H9 (cell line): ENCODE measurements at regions not wholly inside any gene's neighbourhood (a gene's known extent, or its start where the extent isn't known, plus 50 kb on each side); places are given as distances from the start of the nearest gene placed in this dataset.

ENCODE experiments used
- DNase-seq: peaks from one replicate; pipeline ENCODE4 v3.0.0-alpha.2; 2017
- H2AFZ ChIP-seq: one replicate; pipeline ENCODE4 v1.6.1; 2013; ENCODE audit warnings: mild to moderate bottlenecking, low read length, control low read depth, moderate library complexity
- H2AK5ac ChIP-seq: 2 replicates; pipeline ENCODE4 v1.6.1; 2013; ENCODE audit warnings: low read length, control low read depth, mixed read lengths; ENCODE audit not compliant: insufficient read length
- H2BK120ac ChIP-seq: one replicate; pipeline ENCODE4 v1.6.1; 2013; ENCODE audit warnings: low read depth, mild to moderate bottlenecking, low read length, control low read depth, inconsistent platforms; ENCODE audit not compliant: poor library complexity, severe bottlenecking
- H2BK12ac ChIP-seq: 2 replicates; pipeline ENCODE4 v1.6.1; 2013; ENCODE audit warnings: low read length, control low read depth, mixed read lengths, low read depth; ENCODE audit not compliant: insufficient read length
- H2BK15ac ChIP-seq: 2 replicates; pipeline ENCODE4 v1.6.1; 2013; ENCODE audit warnings: low read depth, low read length, control low read depth
- H2BK20ac ChIP-seq: one replicate; pipeline ENCODE4 v1.6.1; 2013; ENCODE audit warnings: low read depth, mild to moderate bottlenecking, low read length, control low read depth, inconsistent platforms; ENCODE audit not compliant: poor library complexity, severe bottlenecking
- H2BK5ac ChIP-seq: 2 replicates; pipeline ENCODE4 v1.6.1; 2013; ENCODE audit warnings: low read length, control low read depth, mixed read lengths; ENCODE audit not compliant: insufficient read length
- H3K14ac ChIP-seq: 2 replicates; pipeline ENCODE4 v1.6.1; 2013; ENCODE audit warnings: low read length, control low read depth; ENCODE audit not compliant: insufficient read depth
- H3K18ac ChIP-seq: 2 replicates; pipeline ENCODE4 v1.6.1; 2013; ENCODE audit warnings: low read depth, mild to moderate bottlenecking, mixed read lengths, low read length, control low read depth; ENCODE audit not compliant: insufficient read length
- H3K23ac ChIP-seq: 2 replicates; pipeline ENCODE4 v1.6.1; 2013; ENCODE audit warnings: low read length, control low read depth, mixed read lengths, low read depth; ENCODE audit not compliant: insufficient read length
- H3K23me2 ChIP-seq: 2 replicates; pipeline ENCODE4 v1.6.1; 2013; ENCODE audit warnings: low read depth, mild to moderate bottlenecking, mixed read lengths, low read length, control low read depth; ENCODE audit not compliant: insufficient read length, poor library complexity, severe bottlenecking
- H3K27ac ChIP-seq: 2 replicates; pipeline ENCODE4 v1.5.1; 2013; ENCODE audit warnings: low read length, control low read depth, mixed read lengths, low read depth; ENCODE audit not compliant: insufficient read length
- H3K27me3 ChIP-seq: 2 replicates; pipeline ENCODE4 v1.6.1; 2013; ENCODE audit warnings: low read length, control low read depth, inconsistent platforms; ENCODE audit not compliant: insufficient read depth
- H3K4ac ChIP-seq: 2 replicates; pipeline ENCODE4 v1.6.1; 2013; ENCODE audit warnings: low read depth, mild to moderate bottlenecking, control low read depth, inconsistent platforms, low read length, moderate library complexity
- H3K4me1 ChIP-seq: 2 replicates; pipeline ENCODE4 v1.6.1; 2013; ENCODE audit warnings: low read length, control low read depth, inconsistent platforms; ENCODE audit not compliant: insufficient read depth
- H3K4me2 ChIP-seq: 2 replicates; pipeline ENCODE4 v1.6.1; 2013; ENCODE audit warnings: low read length, control low read depth, mixed read lengths; ENCODE audit not compliant: insufficient read length, insufficient read depth
- H3K56ac ChIP-seq: 2 replicates; pipeline ENCODE4 v1.6.1; 2013; ENCODE audit warnings: low read depth, mild to moderate bottlenecking, mixed read lengths, low read length, control low read depth; ENCODE audit not compliant: insufficient read length
- H3K79me1 ChIP-seq: 2 replicates; pipeline ENCODE4 v1.6.1; 2013; ENCODE audit warnings: low read depth, mild to moderate bottlenecking, moderate library complexity, low read length, control low read depth, inconsistent platforms; ENCODE audit not compliant: insufficient read depth, poor library complexity, severe bottlenecking
- H3K79me2 ChIP-seq: 2 replicates; pipeline ENCODE4 v1.6.1; 2013; ENCODE audit warnings: low read length, control low read depth, inconsistent platforms; ENCODE audit not compliant: insufficient read depth
- H3K9ac ChIP-seq: 2 replicates; pipeline ENCODE4 v1.6.1; 2013; ENCODE audit warnings: low read length, control low read depth, mixed read lengths; ENCODE audit not compliant: insufficient read length; ENCODE audit errors: extremely low read depth
- H3K9me3 ChIP-seq: one replicate; pipeline ENCODE4 v1.6.1; 2013; ENCODE audit warnings: low read depth, low read length, inconsistent platforms; ENCODE audit not compliant: control insufficient read depth
- H3T11ph ChIP-seq: one replicate; pipeline ENCODE4 v1.6.1; 2013; ENCODE audit warnings: mild to moderate bottlenecking, low read length, control low read depth, inconsistent platforms
- H4K20me1 ChIP-seq: one replicate; pipeline ENCODE4 v1.6.1; 2013; ENCODE audit not compliant: control insufficient read depth, insufficient read length, insufficient read depth
- H4K5ac ChIP-seq: 2 replicates; pipeline ENCODE4 v1.6.1; 2013; ENCODE audit warnings: low read depth, mild to moderate bottlenecking, mixed read lengths, low read length, control low read depth; ENCODE audit not compliant: insufficient read length
- H4K8ac ChIP-seq: replicated peaks from 2 replicates; pipeline ENCODE4 v1.6.1; 2013; ENCODE audit warnings: low read length, control low read depth, mixed read lengths, low read depth; ENCODE audit not compliant: insufficient read length
- H4K91ac ChIP-seq: 2 replicates; pipeline ENCODE4 v1.6.1; 2013; ENCODE audit warnings: low read depth, mild to moderate bottlenecking, moderate library complexity, mixed read lengths, low read length, control low read depth; ENCODE audit not compliant: insufficient read length
- H3K27ac Mint-ChIP-seq, 3 experiments: 2 replicates in 2 of 3; 3 replicates in 1 of 3; pipeline ENCODE4 v1.8.0; 2020 to 2021; ENCODE audit warnings: mixed read lengths in 3 of 3, mild to moderate bottlenecking in 1 of 3, moderate library complexity in 1 of 3
- H3K27me3 Mint-ChIP-seq: 2 replicates; pipeline ENCODE4 v1.8.0; 2021; ENCODE audit warnings: low read depth, mild to moderate bottlenecking, moderate library complexity, mixed read lengths
- H3K36me3 Mint-ChIP-seq, 3 experiments: 2 replicates in 2 of 3; 3 replicates in 1 of 3; pipeline ENCODE4 v1.8.0; 2020 to 2021; ENCODE audit warnings: low read depth in 3 of 3, mixed read lengths in 3 of 3; ENCODE audit not compliant: insufficient read depth in 1 of 3
- H3K4me1 Mint-ChIP-seq, 2 experiments: 2 replicates each; pipeline ENCODE4 v1.8.0; 2020; ENCODE audit warnings: mixed read lengths in 2 of 2
- H3K4me3 Mint-ChIP-seq, 2 experiments: 2 replicates in 1 of 2; 3 replicates in 1 of 2; pipeline ENCODE4 v1.8.0; 2020 to 2021; ENCODE audit warnings: mild to moderate bottlenecking in 2 of 2, mixed read lengths in 2 of 2, moderate library complexity in 1 of 2
- H3K9me3 Mint-ChIP-seq, 2 experiments: 2 replicates in 1 of 2; 3 replicates in 1 of 2; pipeline ENCODE4 v1.8.0; 2020; ENCODE audit warnings: mild to moderate bottlenecking in 2 of 2, mixed read lengths in 2 of 2, moderate library complexity in 1 of 2
- WGBS: extraction: QIAGEN DNeasy Blood & Tissue Kit; methylation state at CpG from one replicate; pipeline ENCODE4 v1.1.7; 2013; ENCODE audit warnings: missing lambda C conversion rate, low lambda C conversion rate, mixed read lengths; ENCODE audit not compliant: insufficient read length; ENCODE audit errors: extremely low coverage; 5-methylcytosine and 5-hydroxymethylcytosine counted together
- TF ChIP-seq, protein P1 (sequence below): fragments of 200-600 bp; sonication (generic); conservative IDR thresholded peaks from 3 replicates; pipeline ENCODE4 v1.8.0; 2021; ENCODE audit warnings: antibody characterized with exemption, mild to moderate bottlenecking

DNA sequence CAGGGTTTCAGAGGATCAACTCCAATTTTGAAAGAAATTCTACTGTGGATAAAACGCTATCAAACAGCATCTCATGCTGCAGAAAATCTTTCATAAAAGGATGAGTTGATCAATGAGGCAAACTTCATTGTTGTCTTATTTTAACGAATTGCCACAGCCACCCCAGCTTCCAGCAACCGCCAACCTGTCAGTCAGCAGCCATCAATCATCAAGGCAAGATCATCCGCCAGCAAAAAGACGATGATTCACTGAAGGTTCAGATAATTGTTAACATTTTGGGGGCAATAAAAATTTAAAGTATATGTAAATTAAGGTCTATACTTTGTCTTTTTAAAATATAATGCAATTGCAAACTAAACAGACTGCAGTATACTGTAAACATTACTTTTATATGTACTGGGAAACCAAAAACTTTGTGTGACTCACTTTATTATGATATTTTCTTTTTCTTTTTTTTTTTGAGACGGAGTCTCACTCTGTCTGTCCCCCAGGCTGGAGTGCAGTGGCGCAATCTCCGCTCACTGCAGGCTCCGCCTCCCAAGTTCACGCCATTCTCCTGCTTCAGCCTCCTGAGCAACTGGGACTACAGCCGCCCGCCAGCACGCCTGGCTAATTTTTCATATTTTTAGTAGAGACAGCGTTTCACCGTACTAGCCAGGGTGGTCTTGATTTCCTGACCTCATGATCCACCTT lies 155.3 kb upstream of the SYN3 start:
- Histone ChIP-seq H3K9me3 (no peaks in the 10 kb centered on the region), H2BK5ac (no peak overlapping the region), H3K27me3 (no peaks in the 10 kb centered on the region), H4K5ac (no peak overlapping the region), H2AFZ (no peak overlapping the region), H3K4ac (no peak overlapping the region), H3K27ac (no peak overlapping the region), H3K23me2 (no peaks in the 10 kb centered on the region), H2BK20ac (no peak overlapping the region), H3K56ac (no peak overlapping the region), H3K23ac (no peak overlapping the region), H2BK12ac (no peak overlapping the region), H4K8ac (no peak overlapping the region), H2BK120ac (no peak overlapping the region), H3K79me1 (no peaks in the 10 kb centered on the region), H4K91ac (no peak overlapping the region), H3K4me1 (no peaks in the 10 kb centered on the region), H2BK15ac (no peak overlapping the region), H3K4me2 (no peak overlapping the region), H3T11ph (no peak overlapping the region), H4K20me1 (no peaks in the 10 kb centered on the region), H3K9ac (no peak overlapping the region), H2AK5ac (no peak overlapping the region), H3K18ac (no peak overlapping the region), H3K79me2 (no peaks in the 10 kb centered on the region), H3K14ac (no peak overlapping the region)
- DNase-seq: no peak
- Mint-ChIP-seq H3K27me3 (peaks cover 85% of the 10 kb centered on the region), H3K36me3 (no peaks in the 10 kb centered on the region), H3K27ac (no peak overlapping the region; a peak in 1 of 7 replicates), H3K4me1 (no peaks in the 10 kb centered on the region), H3K4me3 (no peak overlapping the region), H3K9me3 (no peaks in the 10 kb centered on the region)
- TF ChIP-seq, protein P1, sequence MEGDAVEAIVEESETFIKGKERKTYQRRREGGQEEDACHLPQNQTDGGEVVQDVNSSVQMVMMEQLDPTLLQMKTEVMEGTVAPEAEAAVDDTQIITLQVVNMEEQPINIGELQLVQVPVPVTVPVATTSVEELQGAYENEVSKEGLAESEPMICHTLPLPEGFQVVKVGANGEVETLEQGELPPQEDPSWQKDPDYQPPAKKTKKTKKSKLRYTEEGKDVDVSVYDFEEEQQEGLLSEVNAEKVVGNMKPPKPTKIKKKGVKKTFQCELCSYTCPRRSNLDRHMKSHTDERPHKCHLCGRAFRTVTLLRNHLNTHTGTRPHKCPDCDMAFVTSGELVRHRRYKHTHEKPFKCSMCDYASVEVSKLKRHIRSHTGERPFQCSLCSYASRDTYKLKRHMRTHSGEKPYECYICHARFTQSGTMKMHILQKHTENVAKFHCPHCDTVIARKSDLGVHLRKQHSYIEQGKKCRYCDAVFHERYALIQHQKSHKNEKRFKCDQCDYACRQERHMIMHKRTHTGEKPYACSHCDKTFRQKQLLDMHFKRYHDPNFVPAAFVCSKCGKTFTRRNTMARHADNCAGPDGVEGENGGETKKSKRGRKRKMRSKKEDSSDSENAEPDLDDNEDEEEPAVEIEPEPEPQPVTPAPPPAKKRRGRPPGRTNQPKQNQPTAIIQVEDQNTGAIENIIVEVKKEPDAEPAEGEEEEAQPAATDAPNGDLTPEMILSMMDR: no peak
- WGBS: no CpG with 5 or more reads among the region's 15 CpGs
